T-helper 22 cell (primary cell): ENCODE measurements at regions not wholly inside any gene's neighbourhood (a gene's known extent, or its start where the extent isn't known, plus 50 kb on each side); places are given as distances from the start of the nearest gene placed in this dataset.

ENCODE experiments used
- DNase-seq: peaks from one replicate; pipeline ENCODE4 v3.0.0-alpha.2; 2020; ENCODE audit warnings: low read depth

DNA sequence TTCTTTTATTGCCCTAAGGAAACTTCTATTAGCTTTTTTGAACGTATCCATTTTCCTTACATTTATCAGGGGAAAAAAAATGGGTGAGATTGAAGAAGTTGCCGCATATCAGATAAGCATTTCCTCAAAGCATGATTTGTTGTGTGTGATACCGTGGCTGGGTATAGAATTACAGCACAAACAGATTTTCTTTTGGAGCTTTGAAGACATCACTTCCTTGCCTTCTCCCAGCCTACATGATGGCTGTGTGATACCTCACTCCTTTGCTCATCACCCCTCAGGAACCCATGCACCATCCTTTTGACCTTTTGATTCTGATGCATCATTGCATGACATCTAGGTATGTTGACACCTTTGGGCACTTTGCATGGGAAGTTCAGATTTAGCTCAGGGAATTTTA lies 1155.3 kb downstream of the BRD1 start:
- DNase-seq, result no peak

GRCh38 chr22:48670731-48671130 lies 1156.9 kb downstream of the BRD1 start:
- no peak for DNase-seq

DNA sequence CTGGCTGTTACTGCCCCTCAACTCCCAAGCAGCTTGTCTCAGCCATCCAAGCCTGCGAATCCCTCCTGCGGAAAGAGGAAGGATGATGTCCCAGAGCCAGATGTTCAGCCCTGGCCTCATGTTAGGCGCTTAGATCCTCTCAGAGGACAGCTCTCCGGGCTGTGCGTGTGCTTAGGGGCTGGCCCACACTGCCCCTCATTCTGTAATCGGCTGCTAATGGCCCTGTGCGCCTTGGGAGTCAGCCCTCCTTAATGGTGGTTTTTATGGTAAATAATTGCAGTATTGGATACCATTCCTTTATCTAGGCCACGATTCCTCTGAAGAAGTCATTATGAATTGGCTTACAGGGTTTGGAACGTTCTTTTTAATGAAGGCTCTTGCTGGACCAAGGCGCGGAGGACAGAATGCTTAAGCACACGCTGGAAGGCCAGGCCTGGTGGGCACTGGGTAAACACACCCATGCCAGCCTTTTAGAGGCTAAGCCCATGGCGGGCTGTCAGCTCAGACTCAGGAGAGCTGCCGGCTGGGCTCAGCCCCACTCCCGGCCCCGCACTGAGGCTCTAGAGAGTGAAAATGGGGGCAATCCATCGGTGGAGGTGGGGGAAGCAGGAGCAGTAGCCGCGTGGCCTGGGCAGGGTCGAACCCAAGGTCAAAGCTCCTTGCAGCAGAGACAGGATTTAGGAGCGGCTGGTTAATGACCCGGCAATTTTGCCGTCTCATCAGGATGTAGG lies 1157.5 kb downstream of the BRD1 start:
- DNase-seq, result no peak

DNA sequence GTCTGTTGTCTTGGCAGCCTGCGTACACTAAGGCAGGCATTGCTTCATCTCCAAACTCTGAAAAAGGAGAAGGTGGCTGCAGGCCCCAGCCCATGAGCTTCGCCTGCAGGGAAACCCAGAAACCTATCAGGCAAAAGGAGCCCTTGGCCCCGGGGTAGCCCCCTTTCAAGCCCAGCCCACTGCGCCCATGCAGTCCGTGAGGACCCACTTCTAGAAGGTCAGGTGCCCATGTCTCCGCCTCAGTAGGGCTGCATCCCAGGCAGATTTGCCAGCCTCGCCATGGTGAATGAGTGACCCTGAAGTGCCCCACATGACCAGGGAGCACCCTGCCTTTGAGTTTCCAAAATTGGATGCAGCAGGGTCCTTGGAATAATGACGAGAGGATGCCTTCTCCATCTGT lies 1158.4 kb downstream of the BRD1 start:
- no peak for DNase-seq

GRCh38 chr22:48667289-48667688 lies 1160.4 kb downstream of the BRD1 start:
- no peak for DNase-seq

DNA sequence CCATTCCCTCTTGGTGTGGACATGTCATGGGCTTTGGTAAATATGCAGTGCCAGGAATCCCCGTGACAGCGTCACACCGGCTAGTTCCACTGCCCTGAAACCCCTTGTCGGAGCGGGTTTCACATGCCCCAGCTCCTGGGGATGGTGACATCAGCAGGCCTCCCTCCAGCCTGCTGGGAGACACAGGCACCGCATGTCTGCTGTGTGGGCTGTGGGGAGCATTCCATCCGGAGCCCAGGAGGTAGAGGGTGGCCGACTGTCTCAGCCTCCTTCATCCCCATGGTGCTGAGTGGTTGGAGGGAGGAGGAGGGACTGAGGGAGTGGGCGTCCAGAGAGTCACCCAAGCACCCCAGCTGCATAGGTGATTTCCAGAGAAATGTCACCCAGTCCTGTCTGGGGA lies 1161.1 kb downstream of the BRD1 start:
- no peak for DNase-seq

DNA sequence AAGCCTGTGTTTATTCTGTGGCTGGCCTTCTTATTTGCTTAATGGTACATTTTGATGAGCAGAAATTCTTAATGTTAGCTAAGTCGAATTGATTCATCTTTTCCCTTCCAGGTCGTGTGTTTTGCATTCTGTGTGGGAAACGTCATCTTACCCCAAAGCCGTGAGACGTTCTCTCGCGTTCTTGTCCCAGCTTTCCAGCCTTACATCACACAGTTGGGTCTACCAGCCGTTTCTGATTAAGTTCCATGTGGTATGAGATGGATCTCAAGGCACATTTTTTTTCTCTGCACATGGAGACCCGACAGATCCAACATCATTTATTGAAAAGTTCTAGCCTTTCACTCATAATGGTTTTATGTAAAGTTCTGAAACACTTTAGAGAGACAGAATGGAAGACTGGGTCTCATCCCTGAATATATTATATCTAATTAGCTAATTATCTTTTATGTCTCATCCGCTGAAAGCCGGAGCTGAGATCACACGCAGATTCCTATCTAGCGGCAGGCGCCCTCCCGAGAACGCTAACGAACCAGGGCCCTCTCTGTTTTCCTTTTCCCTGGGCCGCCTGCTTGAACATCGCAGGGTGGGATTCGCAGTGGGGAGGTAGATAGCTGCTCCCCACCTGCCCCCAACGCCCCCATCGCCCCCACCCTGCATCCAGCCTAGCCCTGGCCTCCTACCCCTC lies 1162.2 kb downstream of the BRD1 start:
- DNase-seq, result no peak

DNA sequence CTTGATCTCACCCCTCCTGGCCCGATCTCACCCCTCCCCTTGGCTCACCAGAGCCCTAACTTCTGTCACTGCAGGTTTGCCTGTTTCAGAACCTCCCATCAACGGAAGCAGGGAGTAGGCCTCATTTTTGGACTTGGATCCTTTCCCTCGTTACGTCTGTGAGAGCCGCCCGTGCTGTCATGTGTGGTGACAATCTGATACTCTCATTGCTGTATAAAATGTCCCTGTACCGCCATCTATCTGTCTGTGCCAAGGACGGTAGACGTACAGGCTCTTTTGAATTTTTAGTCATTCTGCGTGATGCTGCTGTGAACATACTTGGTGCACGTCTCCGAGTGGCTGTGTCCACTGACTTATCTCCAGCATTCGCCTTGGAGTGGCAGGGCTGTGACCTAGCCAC lies 1163.1 kb downstream of the BRD1 start:
- DNase-seq, result no peak

DNA sequence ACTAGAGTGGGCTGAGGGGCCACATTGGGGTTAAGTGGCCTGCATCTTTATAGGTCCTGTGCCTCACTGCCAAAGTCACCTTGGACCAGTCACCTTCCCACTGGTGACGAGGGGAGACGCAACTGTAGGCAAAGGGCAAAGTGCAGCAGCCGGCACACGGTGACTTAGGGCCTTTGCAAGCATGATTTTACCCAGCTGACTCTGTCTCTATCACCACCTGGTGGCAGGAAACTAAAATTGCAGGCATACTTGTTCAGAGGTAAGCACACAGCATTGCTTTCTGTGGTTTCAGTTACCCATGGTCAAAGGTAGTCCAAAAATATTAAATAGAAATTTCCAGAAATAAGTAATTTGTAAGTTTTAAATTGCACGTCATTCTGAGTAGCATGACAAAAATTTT lies 1164.4 kb downstream of the BRD1 start:
- DNase-seq, result no peak

DNA sequence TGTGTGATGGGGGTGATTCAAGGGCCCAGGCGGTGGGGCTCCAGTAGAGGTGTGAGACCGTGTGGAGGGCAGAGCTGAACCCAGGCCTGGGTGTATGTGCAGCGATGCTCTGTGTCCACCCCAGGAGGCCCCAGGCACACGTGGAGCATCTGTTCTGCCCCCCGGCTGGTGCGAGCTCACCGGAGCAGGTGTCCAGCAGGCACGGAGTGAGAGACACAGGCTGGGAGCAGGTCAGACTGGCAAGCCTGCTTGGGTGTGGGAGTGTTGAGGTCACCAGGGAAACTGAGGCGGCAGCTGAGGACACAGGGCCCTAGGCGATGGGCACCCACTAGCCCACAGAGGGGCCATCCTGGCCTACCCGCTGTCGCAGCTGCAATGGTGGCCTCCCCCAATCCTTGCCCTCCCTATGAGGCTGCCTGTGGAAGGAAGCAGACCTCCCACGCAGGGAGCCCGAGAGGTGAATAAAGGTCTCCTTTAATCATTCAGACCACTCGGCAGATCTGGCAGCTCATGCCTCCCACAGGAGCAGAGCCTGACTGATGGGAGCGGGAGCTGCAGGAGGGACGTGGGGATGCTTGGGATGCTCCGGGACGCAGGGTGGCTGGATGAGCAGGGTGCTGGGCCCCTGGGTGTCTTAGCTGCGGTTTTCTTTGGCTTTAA lies 1165.1 kb downstream of the BRD1 start:
- no peak for DNase-seq

- DNase-seq, result no peak
These were observed 1165.7 kb downstream of the BRD1 start for GRCh38 chr22:48661984-48662383.

DNA sequence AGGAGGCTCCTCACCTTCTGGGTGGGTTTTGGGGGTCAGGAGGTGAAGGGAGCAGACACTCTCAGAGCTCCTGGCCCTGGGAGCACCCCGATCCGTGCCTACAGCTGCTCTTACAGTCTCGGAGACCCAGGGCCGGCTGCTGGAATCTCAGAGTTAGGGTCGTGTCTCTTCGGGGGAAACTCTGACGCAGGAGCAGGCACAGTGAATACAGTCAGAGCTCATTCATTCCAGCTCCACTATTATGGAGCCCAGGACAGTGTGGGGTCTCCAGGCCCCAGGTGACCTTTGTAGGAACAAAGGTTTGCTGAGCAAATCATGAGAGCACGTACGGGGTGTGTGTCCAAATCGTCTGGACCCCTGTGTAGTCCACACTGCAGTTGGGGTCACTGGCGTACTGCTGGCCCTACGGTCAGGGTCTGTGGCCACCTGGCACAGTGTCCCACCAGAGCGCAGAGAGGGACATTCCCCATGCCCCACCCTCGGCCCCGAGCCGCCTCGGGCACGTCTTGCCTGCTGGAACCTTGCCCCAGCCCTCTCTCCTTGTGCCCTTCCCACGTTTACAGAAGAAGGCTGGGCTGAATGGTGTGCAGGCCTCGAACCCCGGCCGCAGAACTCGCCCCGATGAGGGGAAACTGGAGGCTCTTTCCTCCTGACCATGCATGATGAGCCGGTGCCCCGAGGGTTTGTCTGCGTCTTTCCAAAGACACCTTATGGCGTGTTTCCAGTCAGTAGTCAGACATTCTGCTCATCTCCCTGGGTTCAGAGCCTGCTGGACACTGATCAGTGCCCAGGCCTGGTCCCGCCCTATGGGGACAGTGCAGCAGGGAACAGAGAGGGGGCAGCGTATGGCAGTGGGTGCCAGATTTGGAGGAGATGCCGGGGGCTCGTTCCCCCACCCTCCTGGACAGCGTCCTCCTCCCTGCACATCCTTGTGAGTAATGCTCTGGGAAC lies 1166.6 kb downstream of the BRD1 start:
- no peak for DNase-seq

DNA sequence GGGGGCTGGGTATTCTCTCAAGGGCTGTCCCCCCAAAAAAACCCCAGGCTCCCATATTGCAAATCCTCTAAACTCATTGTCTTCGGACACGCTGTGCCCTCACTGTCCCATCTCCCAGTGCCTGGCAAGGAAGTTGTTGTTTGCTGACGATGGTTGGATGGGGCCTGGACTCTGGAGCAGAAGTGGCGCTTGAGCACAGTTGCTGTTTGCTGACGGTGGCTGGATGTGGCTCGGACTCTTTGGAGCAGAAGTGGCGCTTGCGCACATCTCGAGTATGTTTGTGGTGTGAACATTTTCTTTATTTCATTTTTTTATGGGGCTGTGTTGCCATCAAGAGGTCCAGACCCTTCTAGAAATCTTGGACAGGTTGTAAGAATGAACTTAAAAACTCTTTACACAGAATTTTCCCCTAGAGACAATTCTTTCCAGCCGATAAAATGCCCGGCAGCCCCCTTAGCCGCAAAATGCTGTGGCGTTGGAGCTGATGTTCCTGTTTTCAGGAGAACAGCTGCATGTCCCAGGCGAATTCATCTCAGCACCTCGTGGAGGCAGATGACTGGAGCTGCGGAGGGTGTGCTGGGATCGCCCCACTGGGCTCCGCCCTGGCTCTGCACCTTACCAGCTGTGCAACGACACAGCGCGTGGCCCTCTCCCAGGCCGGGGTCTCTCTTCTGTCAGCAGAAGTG lies 1167.4 kb downstream of the BRD1 start:
- DNase-seq, result no peak

GRCh38 chr22:48659404-48659996 lies 1168.2 kb downstream of the BRD1 start:
- DNase-seq, result no peak

- DNase-seq, result no peak
These were observed 1168.8 kb downstream of the BRD1 start for GRCh38 chr22:48658871-48659270.

DNA sequence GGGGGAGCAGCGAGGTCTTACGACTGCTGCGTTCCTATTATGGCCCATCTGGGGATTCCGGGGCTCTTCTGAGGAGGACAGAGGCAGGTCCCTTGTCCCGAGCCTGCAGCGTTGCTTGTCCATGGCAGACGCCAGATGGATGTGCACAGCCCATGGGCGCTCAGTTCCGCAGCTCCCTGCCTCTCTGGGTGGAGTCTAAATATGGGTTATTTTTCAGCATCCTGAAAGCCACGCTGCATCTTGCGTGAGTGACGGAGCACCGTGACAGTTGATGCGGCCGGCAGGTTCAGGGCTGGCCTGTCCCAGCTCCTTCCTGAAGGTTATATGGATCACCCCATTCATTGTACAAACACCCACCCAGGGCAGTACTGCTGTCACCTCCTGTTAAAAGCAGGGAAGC lies 1169.4 kb downstream of the BRD1 start:
- no peak for DNase-seq

DNA sequence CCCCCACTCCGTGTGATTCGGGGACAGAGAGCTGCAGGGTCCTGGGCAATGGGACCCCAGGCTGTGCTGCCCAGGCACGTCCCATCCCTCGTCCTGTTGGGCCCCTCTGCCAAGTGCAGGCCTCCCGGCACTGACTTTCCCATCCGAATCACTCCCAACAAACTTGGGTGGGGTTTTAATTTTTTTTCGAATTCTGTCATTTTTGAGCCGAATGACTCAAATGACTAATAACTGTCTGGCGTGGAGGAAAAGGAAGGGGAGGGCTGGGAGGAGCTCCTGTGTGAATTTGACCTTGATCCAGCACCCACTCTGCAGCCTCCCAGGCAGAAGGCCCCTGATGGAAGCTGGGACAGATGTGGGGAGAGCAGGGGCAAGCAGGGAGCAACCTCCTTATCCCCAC lies 1173.2 kb downstream of the BRD1 start:
- DNase-seq, result no peak

- no peak for DNase-seq
These were observed 1173.7 kb downstream of the BRD1 start for GRCh38 chr22:48653929-48654328.

GRCh38 chr22:48653306-48653705 lies 1174.4 kb downstream of the BRD1 start:
- no peak for DNase-seq

DNA sequence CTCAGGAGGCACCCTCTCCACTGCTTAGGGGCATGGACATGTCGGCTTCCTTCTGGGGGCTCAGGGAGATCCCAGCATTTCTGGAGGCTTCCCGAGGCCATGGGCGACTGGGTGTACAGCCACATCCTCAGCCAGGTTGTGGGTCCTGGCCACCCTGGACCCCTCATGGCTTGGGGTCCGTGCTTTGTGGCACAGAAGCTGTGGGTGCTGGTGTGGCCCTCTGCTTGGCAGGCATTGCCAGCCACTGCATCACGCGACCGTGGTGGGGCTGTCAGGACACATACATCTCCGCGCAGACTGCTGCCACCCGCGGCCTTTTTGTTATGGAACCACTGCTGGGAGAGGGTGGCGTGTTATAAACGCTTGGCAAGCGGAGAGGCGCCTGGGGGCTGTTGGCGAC lies 1174.9 kb downstream of the BRD1 start:
- DNase-seq, result no peak

DNA sequence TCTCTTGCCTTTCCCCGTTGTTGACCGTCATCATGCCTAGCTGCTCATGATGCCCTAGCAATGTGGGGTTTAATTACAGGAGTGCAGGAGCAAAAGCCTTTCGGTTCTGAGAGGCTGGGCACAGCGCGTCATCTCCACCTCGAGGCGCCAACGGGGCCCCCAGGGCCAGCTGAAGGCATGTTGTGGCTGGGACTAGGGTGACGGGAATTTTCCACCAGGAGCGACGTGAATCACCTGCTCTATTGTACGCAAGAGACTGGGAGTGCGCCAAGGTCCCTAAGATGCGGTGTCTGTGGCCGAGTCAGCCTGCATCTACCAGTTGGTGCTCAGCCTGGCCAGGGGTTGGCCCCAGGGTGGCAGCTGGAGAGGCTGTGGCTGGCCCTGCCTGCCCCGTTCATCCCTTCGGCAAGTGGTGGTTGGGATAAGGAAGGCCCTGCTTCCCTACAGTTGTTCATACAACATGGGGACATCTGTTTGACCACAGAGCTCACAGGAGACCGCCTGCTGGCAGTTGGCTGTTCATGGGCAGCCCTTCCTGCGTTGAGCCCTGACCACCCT lies 1175.6 kb downstream of the BRD1 start:
- DNase-seq, result no peak
